MM.1S (cell line): ENCODE measurements at regions not wholly inside any gene's neighbourhood (a gene's known extent, or its start where the extent isn't known, plus 50 kb on each side); places are given as distances from the start of the nearest gene placed in this dataset.

Source experiments
- DNase-seq: peaks from one replicate; pipeline ENCODE4 v3.0.0-alpha.2; 2015
- H2AFZ ChIP-seq: fragments of 300-600 bp; sonication (generic); 2 replicates; pipeline ENCODE4 v1.6.0; 2016; ENCODE audit warnings: antibody characterized with exemption, low read length
- H3F3A ChIP-seq: fragments of 300-600 bp; sonication (generic); 2 replicates; pipeline ENCODE4 v1.6.1; 2016; ENCODE audit warnings: mild to moderate bottlenecking, antibody characterized with exemption, low read length, moderate library complexity, mixed read lengths; ENCODE audit not compliant: insufficient read depth
- H3K27ac ChIP-seq: fragments of 300-600 bp; sonication (generic); 2 replicates; pipeline ENCODE4 v1.5.1; 2016; ENCODE audit warnings: mild to moderate bottlenecking, low read length
- H3K27me3 ChIP-seq: fragments of 300-600 bp; sonication (generic); replicated peaks from 2 replicates; pipeline ENCODE4 v1.6.0; 2016; ENCODE audit warnings: low read length; ENCODE audit not compliant: insufficient read depth
- H3K36me3 ChIP-seq: fragments of 300-600 bp; sonication (generic); replicated peaks from 2 replicates; pipeline ENCODE4 v1.6.1; 2016; ENCODE audit warnings: mild to moderate bottlenecking, low read length, mixed read lengths; ENCODE audit not compliant: insufficient read depth
- H3K4me1 ChIP-seq: fragments of 300-600 bp; sonication (generic); 2 replicates; pipeline ENCODE4 v1.6.1; 2016; ENCODE audit warnings: low read length, mixed read lengths
- H3K4me2 ChIP-seq: fragments of 300-600 bp; sonication (generic); 2 replicates; pipeline ENCODE4 v1.6.0; 2016; ENCODE audit warnings: low read depth, low read length
- H3K4me3 ChIP-seq: fragments of 300-600 bp; sonication (generic); 2 replicates; pipeline ENCODE4 v1.5.1; 2016; ENCODE audit warnings: low read length, mixed read lengths
- H3K79me2 ChIP-seq: fragments of 300-600 bp; sonication (generic); 2 replicates; pipeline ENCODE4 v1.6.1; 2016; ENCODE audit warnings: mixed run types, low read length, mixed read lengths
- H3K9ac ChIP-seq: fragments of 300-600 bp; sonication (generic); 2 replicates; pipeline ENCODE4 v1.6.1; 2016; ENCODE audit warnings: low read length, mixed read lengths
- H3K9me2 ChIP-seq: fragments of 300-600 bp; sonication (generic); replicated peaks from 2 replicates; pipeline ENCODE4 v1.6.1; 2016; ENCODE audit warnings: mild to moderate bottlenecking, low read length, mixed read lengths; ENCODE audit not compliant: insufficient read depth
- H3K9me3 ChIP-seq: fragments of 300-600 bp; sonication (generic); replicated peaks from 2 replicates; pipeline ENCODE4 v1.6.1; 2016; ENCODE audit warnings: mild to moderate bottlenecking, low read length, mixed read lengths; ENCODE audit not compliant: insufficient read depth
- H4K20me1 ChIP-seq: fragments of 300-600 bp; sonication (generic); 2 replicates; pipeline ENCODE4 v1.6.1; 2016; ENCODE audit warnings: mild to moderate bottlenecking, low read length, moderate library complexity, mixed read lengths; ENCODE audit not compliant: insufficient read depth
- CTCF ChIP-seq: fragments of 300-600 bp; sonication (generic); IDR thresholded peaks from 2 replicates; pipeline ENCODE4 v1.5.1; 2016; ENCODE audit warnings: antibody characterized with exemption, low read length, mixed read lengths
- EZH2 ChIP-seq: fragments of 300-600 bp; sonication (generic); optimal IDR thresholded peaks from 2 replicates; pipeline ENCODE3; 2017; ENCODE audit warnings: low read depth, mild to moderate bottlenecking, antibody characterized with exemption, low read length, mixed read lengths
- EZH2phosphoT487 ChIP-seq: fragments of 300-600 bp; sonication (generic); IDR thresholded peaks from 2 replicates; pipeline ENCODE4 v1.6.1; 2018; ENCODE audit warnings: antibody characterized with exemption, low read length

GRCh38 chr3:34145796-34146195 lies 347.4 kb downstream of the PDCD6IP start:
- H3K4me3 ChIP-seq = no peak overlapping the region
- no peak overlapping the region for H3K9ac ChIP-seq
- no peak overlapping the region for H3K4me2 ChIP-seq
- TF ChIP-seq EZH2phosphoT487 (no peak), EZH2 (no peak), CTCF (no peak)
- H3K4me1 ChIP-seq = no peaks in the 10 kb centered on the region
- H3K36me3 ChIP-seq = no peaks in the 10 kb centered on the region
- no peaks in the 10 kb centered on the region for H3K79me2 ChIP-seq
- H3K9me2 ChIP-seq = no peaks in the 10 kb centered on the region
- no peaks in the 10 kb centered on the region for H4K20me1 ChIP-seq
- H3K27me3 ChIP-seq = no peaks in the 10 kb centered on the region
- H3K27ac ChIP-seq = no peak overlapping the region
- H3K9me3 ChIP-seq = no peaks in the 10 kb centered on the region
- H2AFZ ChIP-seq = no peak overlapping the region
- no peaks in the 10 kb centered on the region for H3F3A ChIP-seq
- no peak for DNase-seq

- no peaks in the 10 kb centered on the region for H3K9me2 ChIP-seq
- H3K27me3 ChIP-seq = no peaks in the 10 kb centered on the region
- DNase-seq = no peak
- H2AFZ ChIP-seq = no peak overlapping the region
- H3K27ac ChIP-seq = no peak overlapping the region
- no peak overlapping the region for H3K4me3 ChIP-seq
- no peak overlapping the region for H3K9ac ChIP-seq
- H4K20me1 ChIP-seq = no peaks in the 10 kb centered on the region
- no peaks in the 10 kb centered on the region for H3K4me1 ChIP-seq
- H3F3A ChIP-seq = no peaks in the 10 kb centered on the region
- no peak overlapping the region for H3K4me2 ChIP-seq
- no peaks in the 10 kb centered on the region for H3K36me3 ChIP-seq
- H3K9me3 ChIP-seq = no peaks in the 10 kb centered on the region
- H3K79me2 ChIP-seq = no peaks in the 10 kb centered on the region
- no peak for TF ChIP-seq EZH2
- no peak for TF ChIP-seq CTCF
- TF ChIP-seq EZH2phosphoT487 = no peak
Measured at GRCh38 chr3:34146596-34146995, 348.2 kb downstream of the PDCD6IP start.

- Histone ChIP-seq H3K9ac (no peak overlapping the region), H3F3A (no peaks in the 10 kb centered on the region), H3K9me3 (no peaks in the 10 kb centered on the region), H3K27me3 (no peaks in the 10 kb centered on the region), H4K20me1 (no peaks in the 10 kb centered on the region), H3K9me2 (no peaks in the 10 kb centered on the region), H3K79me2 (no peaks in the 10 kb centered on the region), H3K27ac (no peak overlapping the region), H3K4me3 (no peak overlapping the region), H3K4me2 (no peak overlapping the region), H2AFZ (no peak overlapping the region), H3K36me3 (no peaks in the 10 kb centered on the region), H3K4me1 (no peaks in the 10 kb centered on the region)
- no peak for DNase-seq
- no peak for TF ChIP-seq EZH2phosphoT487
- TF ChIP-seq CTCF = no peak
- no peak for TF ChIP-seq EZH2
Measured at GRCh38 chr3:34150992-34151391, 352.6 kb downstream of the PDCD6IP start.
